HG03045 (cell line): ENCODE measurements at regions not wholly inside any gene's neighbourhood (a gene's known extent, or its start where the extent isn't known, plus 50 kb on each side); places are given as distances from the start of the nearest gene placed in this dataset.
"Not testable (repeated sequence)": the region's sequence is repeated elsewhere in the genome, so short reads cannot be mapped to it uniquely, and the experiment has no call there.

Experiments used
- ATAC-seq: cut with Tn5 transposase; IDR thresholded peaks from one replicate; pipeline ENCODE4 v1.9.1; 2021; ENCODE audit warnings: mild to moderate bottlenecking, moderate library complexity; ENCODE audit not compliant: unreplicated experiment

DNA sequence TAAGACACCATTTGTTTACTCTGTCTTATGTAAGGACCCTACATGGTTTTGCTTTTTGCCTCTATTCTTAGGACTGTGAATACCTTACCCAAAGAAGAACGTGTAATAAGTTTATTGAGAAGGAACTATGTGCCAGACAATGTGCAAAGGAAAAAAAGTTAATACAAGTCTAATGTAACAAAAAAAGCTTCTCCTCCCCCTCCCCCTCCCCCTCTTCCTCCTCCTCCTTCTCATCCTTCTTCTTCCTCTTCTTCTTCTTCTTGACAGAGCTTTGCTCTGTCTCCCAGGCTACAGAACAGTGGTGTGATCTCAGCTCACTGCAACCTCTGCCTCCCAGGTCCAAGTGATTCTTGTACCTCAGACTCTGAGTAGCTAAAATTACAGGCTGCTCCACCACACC lies 50.9 kb upstream of the MITF start:
- ATAC-seq, result no peak

DNA sequence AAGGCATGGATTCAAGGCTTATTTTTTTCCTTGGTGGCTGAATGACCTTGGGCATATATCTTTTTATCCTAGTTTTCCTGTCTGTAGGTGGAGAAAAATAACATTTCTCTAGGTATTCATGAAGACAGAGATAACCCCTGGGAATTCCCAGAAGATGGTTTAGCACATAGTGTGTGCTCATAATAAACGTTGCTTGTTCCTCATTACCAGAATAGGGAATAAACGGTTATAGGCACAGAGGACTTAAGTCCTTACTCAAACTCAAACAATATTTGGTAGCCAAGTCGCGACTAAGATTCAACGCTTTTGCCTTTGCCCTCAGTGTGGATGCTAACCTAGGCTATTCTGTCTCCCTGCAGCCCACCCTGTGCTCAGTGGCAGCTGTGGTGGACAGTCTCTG lies 51.6 kb upstream of the MITF start:
- ATAC-seq, result no peak

DNA sequence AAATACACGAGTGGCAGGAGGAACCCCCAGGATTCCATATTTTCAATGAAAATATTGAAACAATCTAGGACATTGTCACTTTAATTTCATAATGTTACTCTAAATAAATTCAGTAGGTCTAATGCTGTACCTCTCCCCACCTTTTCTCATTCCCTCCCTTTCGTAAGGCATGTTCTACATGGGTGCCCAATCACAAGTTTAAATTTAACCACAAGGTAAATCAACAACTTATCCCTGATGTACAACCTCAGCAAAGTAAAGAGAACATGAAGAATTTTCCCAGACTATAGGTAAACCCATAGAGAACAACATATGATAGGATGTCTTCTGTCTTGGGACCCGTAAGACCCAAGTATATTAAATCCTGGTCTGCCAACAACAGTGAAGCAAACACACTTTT lies 53.2 kb upstream of the MITF start:
- ATAC-seq, result no peak

DNA sequence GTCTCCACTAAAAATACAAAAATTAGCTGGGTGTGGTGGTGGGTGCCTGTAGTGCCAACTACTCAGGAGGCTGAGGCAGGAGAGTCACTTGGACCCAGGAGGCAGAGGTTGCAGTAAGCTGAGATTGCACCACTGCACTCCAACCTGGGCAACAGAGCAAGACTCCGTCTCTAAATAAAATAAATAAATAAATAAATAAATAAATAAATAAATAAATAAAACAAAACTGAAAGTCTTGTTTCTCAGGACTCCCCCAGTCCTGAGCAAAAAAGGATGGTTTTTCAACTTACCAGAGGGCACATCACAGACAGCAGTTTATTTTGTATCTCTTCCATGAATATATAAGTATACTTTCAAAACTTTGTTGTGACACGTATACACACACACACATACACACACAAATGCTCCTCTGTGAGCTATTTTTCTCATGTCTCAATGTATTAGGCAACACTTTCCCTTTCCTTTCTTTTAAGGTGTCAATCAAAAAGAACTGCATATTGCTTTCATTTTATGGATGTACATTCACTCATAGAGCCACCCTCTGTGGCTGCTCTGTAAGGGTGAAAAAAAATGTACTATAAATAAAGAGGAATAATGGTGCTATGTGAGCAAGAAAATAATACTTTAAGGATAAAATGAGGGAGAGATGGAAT lies 54.8 kb upstream of the MITF start:
- ATAC-seq, result no peak

DNA sequence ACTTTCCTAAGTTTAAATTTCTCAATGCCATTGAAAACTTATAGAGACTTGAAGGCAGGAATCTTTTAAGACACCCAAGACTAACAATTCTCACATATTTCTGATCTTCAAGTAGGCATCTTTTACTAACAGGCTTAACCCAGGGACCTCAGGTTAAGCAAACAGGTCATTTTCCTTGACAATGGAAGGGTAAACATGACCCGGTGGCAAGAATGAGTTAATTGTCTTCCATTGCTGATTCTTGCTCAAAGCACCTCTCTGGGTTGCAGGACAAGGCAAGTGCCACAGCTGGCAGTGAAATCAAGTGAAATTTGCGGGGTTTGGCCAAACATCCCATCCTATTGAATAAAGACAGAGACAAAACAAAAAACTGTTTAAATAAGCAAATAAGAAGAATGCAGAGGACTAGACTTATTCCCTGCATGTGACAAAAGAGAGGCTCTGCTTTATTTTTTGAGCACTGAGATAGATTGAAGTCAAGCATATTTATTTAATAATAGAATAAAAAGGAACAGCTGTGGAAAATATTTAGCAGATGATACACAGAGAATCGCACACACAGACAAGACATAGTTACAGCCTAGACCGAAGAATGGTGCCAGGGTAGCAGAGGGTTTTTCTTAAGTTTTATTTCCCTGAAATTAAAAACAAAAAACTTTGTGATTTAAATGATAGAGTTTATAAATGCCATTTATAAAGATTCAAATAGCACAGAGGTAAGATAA lies 56.0 kb upstream of the MITF start:
- ATAC-seq, result no peak

DNA sequence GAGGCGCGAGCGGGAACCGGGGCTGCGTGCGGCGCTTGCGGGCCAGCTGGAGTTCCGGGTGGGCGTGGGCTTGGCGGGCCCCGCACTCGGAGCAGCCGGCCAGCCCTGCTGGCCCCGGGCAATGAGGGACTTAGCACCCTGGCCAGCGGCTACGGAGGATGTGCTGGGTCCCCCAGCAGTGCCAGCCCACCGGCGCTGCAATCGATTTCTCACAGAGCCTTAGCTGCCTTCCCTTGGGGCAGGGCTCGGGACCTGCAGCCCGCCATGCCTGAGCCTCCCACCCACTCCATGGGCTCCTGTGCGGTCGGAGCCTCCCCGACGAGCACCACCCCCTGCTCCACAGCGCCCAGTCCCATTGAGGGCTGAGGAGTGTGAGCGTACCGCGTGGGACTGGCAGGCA lies 61.8 kb upstream of the MITF start:
- ATAC-seq, result not testable (repeated sequence)

DNA sequence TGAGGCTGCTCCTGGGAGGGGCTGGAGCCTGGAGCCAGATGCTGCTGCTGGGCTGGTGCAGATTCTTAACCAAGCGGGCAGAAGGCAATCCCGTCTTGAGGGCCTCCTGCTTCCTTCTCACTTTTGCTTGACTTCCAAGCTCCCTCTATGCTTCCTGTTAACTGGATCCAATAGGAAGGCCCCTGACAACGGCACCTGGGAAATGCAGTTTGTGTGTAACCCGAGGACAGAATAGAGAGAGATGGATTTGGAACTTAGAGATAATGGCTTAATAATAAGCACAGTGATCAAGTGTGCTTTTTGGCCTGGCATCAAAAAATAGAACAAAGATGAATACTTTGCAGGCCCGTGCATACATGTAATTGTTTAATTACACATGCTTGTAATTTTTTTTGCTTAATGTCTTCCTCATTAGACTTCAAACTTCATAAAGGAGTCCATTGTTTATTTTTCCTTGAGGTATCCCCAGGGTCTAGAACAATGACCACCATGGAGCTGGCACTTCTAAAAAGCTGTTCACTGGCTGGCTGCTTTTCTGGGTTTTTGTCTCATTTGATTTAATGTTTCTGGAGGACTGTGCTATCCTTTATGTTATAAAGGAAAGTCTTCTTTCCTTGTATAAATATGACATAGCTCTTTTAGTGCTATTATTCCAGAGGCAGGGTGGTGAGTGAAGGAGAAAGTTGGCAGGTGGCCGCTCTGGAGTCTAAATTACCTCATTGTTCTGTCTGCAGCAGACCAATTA lies 63.3 kb upstream of the MITF start:
- no peak for ATAC-seq

DNA sequence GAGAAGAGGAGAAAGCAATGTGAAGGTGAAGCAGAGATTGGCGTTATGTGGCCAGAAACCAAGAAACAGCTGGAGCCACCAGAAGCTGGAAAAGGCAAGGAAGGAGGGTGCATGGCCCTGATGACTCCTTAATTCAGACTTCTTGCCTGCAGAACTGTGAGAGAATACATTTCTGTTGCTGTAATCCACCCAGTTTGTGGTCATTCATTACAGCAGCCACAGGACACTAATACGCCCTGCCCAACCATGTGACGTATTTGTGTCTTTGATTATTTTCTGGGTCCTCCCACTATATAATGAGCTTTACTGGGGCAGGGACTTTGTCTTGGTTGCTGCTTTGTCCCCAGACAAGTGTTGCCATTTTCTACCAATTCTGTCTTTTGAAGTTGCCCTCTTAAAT lies 64.5 kb upstream of the MITF start:
- no peak for ATAC-seq

DNA sequence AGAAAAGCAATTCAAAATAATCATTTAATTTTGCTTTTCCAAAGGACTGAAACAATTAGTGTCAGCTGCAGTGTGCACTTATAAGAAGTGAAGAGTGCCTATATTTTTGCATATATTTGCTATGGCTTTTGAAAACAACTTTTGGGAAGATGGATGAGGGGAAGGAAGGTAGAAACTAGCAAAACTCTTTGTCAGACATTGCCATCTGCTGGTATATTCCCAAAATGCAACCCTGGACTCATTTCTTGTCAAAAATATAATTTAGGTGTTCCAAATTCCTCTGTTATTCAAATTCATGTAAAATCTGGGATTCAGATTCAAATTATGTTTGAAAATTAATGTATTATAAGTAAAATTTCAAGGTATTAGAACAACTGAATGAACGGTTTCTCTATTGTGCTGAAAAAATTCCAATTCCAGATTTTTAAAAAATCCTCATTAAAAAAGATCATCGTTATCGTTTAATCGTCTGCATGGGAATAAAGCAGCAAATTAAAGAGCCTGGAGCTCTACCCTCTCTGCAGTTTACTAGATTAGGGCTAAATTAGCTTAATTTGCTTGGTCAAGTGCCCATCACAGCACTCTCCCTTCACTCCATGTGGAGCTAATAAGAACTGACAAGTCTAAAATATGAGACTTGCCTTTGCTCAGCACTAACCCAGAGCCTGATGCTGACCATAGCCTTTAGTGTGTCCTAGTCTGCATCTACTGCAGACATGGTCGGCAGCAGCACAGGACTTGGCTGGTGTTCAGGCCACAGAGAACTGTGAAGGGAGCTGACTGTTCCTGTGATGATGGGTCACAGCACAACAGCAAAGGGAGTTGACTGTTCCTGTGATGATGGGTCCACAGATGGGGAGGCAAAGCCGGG lies 67.9 kb upstream of the MITF start:
- no peak for ATAC-seq

DNA sequence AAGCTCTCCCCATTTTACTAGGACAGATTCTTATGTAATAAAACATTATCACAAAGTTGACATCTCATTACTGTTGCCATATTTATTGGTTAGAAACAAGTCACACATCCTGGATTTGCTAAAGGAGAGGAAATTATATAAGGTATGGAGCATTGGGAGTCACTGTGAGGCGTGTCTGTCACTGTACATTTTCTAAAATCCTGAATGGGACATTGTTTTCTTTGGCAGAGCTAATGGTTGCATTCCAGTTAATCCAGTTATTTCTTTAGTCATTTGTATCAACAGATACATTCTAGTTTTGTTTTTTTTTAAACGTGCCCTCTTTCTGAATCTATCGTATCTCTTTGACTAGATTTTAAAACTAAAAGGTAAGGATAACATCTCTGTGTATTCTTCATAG lies 70.2 kb upstream of the MITF start:
- no peak for ATAC-seq

DNA sequence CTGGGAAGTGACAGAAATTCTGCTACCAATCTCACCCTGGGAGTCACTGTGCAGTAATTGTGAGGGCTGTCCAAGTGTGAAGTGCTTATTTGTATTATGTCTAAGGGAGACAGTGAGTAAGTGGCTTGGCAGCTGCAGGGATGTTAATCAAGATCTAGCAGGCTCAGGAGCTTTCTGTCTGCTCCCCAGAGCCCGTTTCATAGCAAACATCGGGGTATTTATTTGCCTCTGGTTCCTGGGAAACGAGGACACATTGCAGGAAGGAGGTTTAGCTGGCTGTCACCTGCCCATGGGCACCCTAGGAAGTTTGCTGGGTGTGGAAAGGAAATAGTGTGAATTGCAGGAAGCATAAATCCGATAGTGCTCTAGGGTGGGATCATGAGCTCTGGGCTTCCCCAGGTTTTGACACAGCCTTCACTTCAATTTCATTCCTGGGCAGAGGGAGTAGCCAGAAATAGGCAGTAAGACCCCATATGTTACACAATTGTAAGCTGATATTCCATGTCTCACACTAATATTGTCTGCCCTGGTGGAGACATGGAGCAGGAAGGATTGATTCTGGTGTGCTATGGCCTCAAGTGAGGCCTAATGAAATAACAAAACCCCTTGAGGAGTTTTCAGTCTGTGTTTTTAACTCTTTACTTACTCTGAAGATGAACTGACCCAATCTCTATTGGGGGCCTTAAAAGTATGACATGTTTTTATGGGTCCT lies 74.1 kb upstream of the MITF start:
- no peak for ATAC-seq

DNA sequence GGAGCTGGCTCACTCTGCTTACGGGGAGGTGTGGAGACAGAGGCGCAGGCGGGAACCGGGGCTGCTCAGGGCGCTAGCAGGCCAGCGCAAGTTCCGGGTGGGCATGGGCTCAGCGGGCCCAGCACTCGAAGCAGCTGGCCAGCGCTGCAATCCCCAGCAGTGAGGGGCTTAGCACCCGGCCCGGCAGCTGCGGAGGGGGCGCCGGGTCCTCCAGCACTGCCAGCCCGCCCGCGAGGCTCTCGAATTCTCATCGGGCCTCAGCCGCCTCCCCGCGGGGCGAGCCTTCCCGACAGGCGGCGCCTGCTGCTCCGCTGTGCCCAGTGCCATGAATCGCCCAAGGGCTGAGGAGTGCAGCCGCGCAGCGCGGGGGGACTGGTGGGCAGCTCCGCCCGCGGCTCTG lies 78.6 kb upstream of the MITF start:
- no peak for ATAC-seq

DNA sequence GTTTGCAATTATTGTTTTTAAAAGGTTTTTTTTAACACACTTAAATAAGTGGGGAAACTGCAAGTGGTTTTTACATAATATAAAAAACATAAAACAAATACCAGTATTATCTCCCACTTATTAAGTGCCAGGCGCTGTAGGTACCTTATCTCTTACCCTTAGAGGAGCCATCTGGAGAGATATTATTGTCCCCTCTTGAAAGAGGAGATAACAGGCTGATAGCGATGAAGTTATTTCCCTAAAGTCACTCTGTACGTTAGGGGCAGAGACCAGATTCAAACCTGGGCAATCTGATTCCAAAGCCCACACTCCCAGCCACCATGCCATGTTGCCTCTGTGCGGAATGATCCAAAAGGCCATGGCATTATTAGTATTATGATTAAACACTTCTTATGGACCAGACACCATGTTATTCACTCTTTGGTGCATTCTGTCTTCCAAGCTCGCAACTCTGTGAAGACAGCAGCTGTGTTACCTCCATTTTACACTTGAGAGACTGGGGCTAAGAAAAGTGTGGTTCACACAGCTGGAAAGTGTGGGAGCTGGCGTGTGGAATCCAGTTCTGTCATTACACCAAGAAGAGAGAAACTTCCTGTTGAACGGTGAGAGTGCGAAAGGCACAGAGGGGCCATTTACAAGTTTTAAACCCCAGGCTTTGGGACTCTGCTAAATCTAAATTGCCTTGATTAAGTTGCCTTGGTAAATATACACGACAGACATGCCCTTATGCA lies 79.9 kb upstream of the MITF start:
- ATAC-seq, result no peak

DNA sequence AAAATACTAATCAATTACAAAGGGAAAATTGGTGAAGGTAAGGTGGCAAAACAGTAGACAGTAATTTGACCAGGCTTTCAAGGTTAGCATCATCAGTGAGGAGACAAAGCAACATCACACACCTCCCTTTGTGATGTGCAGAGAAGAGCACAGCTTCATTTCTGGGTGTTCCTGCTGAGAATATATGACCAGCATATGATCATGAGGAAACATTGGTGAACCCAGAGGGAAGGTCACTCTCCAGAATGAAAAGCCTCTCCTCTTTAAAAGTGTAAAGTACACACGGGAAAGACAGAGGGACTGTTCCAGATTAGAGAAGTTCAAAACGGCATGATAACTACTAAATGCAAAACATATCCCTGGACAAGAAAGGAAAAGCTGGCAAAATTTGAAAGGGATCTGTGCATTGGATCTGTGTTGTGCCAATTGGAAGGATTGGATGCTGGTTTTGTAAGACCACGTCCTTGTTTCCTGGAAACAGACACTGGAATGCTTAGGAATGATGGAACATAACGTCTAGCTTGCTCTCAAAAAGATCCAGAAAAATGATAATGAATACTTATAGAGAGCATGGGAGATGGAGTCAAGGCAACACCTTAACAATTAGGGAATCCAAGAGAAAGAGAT lies 80.6 kb upstream of the MITF start:
- ATAC-seq, result no peak

DNA sequence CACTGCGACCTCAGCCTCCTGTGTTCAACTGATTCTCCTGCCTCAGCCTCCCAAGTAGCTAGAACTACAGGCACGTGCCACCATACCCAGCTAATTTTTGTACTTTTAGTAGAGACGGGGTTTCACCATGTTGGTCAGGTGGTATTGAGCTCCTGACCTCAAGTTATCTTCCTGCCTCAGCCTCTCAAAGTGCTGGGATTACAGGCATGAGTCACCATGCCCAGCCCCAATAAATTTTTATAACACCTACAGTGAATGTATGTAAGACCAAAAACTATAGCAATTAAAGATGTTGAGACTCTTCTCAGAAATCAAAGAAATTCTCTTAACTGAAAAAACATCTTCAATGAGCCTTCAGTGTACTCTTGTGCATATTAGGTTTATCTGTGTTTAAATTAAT lies 82.2 kb upstream of the MITF start:
- ATAC-seq, result not testable (repeated sequence)

DNA sequence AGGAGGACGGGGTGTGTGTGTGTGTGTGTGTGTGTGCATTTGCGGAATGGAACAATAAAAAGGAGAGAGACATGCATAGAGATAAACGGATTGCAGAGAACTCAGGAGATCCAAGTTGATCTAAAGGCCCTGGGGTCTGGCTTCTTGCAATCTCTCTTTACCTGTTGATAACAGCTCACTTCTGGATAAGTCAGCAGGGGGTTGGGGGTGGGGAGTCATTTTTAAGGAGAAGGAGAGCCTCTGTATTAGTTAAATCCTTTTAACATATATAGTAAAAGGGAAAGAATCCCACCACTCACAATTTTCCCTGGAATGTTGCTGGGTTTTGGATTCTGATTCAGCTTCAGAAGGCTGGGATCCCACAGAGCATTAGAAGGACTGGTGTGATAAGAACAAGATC lies 87.5 kb upstream of the MITF start:
- ATAC-seq, result no peak

DNA sequence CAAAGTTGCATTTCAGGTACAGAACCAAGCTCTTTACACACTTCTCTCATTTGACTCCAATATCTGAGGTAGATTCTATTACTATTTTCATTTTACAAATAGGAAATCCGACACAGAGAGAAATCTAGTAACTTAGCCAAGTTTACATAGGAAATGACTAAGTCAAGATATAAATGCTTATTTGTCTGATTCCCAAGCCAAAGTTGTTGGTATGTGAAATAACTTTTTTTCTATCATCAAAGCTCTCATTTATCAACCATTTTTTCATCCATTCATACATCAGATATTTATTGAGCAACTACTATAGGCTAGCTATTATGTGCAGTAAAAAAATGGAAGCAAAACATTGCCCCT lies 89.2 kb upstream of the MITF start:
- no peak for ATAC-seq

DNA sequence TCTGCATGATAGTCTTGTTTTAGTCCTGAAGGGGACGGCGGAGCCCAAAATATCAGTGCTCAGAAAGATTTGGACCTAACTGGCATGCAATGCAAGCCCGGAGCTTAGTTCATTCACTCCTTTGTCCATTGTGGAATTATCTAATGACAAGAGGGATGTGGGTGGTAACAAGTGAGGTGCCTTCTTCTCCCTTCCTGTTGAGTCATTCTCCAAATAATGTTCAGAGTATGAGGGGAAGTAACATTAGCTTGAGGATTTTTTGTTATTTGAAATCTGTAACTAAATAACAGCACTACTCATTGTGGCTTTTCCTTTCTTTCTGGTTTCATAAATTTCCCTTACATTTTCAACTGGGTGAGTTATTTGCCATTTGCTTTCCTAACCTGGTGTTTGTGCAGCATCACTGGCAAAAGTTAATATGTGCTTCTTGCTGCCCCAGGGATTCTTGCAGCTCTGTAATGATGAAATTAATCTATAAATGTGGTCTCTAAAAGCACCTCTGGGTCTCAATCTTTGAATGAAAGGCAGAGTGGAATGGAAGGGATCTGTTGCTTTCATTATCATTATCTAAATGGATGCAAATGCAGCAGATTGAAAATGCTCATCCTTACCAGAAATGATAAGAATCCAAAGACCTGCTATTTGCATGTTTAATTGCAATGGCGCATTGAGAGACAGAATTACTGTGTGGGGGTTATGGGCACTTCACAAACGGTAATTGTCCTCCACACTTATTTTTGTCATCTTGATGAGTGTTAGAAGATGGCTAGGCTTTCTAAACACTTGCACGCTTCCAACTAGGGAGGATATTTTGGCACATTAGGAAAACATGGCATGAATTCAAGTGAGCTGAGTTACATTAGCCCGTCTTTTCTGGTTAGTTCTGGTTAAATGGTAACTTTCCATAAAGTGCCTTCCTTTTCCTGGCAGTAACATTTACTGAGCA lies 89.9 kb upstream of the MITF start:
- no peak for ATAC-seq
